GM10248 (cell line): ENCODE measurements at regions not wholly inside any gene's neighbourhood (a gene's known extent, or its start where the extent isn't known, plus 50 kb on each side); places are given as distances from the start of the nearest gene placed in this dataset.
"Not testable (repeated sequence)": the region's sequence is repeated elsewhere in the genome, so short reads cannot be mapped to it uniquely, and the experiment has no call there.

ENCODE experiments used
- CTCF ChIA-PET: fragments of 300-600 bp; sonication (Branson Sonifier 250); formaldehyde crosslinking; extraction: SDS; loops from one replicate; lab custom pipeline; 2021; ENCODE audit warnings: antibody characterized with exemption; lab: Yijun Ruan, JAX
- POLR2A ChIA-PET: fragments of 350-650 bp; sonication (Branson Sonifier 250); formaldehyde crosslinking; extraction: SDS; loops from one replicate; lab custom pipeline; 2020; ENCODE audit warnings: antibody characterized with exemption; lab: Yijun Ruan, JAX
- DNase-seq: peaks from one replicate; pipeline ENCODE4 v3.0.0; 2012; ENCODE audit errors: extremely low spot score
- CTCF ChIP-seq: IDR thresholded peaks from 2 replicates; pipeline ENCODE4 v1.5.1; 2012; ENCODE audit warnings: mild to moderate bottlenecking, low read depth; ENCODE audit errors: extremely low read depth, missing control alignments, control extremely low read depth

DNA sequence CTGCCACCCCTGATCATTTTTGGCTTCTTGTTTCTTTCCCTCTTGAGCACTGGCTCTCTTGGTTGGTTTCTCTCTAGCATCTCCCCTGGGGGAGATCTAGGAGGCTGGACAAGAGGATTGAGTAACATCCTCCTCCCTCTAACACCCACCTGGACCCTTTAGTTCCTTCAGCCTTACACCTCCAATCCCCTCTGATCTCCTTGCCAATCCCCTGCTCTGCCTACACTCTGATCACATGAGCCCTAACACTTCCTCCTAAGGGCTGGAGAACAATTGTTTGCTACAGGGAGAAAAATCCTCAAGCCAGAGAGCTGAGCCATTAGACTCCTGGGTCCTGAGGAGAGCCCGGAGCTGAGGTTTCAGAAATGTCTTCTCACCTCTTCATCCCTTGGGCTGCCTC lies 65.9 kb upstream of the ADGRL1 start:
- no peak for TF ChIP-seq CTCF
- peak; percentile 10 for DNase-seq
- ChIA-PET POLR2A (no interaction called here), CTCF (interaction anchor here (0.9 to 1.4 kb wide), 2 partner anchors 47 to 135 kb away, joined by 3 read pairs; partner anchors contain the start of gene ASF1B)

GRCh38 chr19:14270557-14270956 lies 64.6 kb upstream of the ADGRL1 start:
- POLR2A ChIA-PET, CTCF ChIA-PET, DNase-seq: not testable (repeated sequence)

DNA sequence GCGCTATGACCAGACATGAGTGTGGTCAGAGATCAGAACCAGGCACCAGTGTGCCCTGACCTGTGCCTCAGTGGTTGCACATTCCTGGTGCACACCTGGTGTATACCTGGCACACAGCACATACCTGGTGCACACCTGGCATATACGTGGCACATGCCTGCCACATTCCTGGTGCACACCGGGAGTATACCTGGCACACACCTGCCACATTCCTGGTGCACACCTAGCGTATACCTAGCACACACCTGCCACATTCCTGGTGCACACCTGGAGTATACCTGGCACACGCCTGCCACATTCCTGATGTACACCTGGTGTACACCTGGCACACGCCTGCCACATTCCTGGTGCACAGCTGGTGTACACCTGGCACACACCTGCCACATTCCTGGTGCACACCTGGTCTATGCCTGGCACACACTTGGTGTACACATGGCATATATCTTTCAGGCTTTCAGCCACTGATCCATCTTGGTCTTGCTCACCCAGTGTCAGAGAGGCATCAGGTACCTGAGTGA lies 61.3 kb upstream of the ADGRL1 start:
- no peak for TF ChIP-seq CTCF
- no peak for DNase-seq
- ChIA-PET CTCF (interaction anchor here (1.6 kb wide), 1 partner anchor 11 kb away, joined by 5 read pairs; no protein-coding TSS in a partner anchor), POLR2A (no interaction called here)

DNA sequence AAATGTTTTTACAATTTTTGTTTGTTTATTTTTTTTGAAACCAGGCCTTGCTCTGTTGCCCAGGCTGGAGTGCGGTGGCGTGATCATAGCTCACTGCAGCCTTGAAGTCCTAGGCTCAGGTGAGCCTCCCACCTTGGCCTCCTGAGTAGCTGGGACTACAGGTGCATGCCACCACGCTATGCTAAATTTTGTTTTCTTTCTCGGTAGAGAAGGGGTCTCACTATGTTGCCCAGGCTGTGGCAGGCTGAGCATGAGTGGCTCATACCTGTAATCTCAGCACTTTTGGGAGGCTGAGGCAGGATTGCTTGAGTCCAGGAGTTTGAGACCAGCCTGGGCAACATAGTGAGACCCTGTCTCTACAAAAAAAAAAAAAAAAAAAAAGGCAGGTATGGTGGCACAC lies 60.2 kb upstream of the ADGRL1 start:
- CTCF ChIA-PET, result interaction anchor here (1.6 to 2.0 kb wide), 3 partner anchors 12 to 82 kb away, joined by 4 to 6 read pairs (median 5); no protein-coding TSS in a partner anchor
- DNase-seq, POLR2A ChIA-PET: not testable (repeated sequence)

DNA sequence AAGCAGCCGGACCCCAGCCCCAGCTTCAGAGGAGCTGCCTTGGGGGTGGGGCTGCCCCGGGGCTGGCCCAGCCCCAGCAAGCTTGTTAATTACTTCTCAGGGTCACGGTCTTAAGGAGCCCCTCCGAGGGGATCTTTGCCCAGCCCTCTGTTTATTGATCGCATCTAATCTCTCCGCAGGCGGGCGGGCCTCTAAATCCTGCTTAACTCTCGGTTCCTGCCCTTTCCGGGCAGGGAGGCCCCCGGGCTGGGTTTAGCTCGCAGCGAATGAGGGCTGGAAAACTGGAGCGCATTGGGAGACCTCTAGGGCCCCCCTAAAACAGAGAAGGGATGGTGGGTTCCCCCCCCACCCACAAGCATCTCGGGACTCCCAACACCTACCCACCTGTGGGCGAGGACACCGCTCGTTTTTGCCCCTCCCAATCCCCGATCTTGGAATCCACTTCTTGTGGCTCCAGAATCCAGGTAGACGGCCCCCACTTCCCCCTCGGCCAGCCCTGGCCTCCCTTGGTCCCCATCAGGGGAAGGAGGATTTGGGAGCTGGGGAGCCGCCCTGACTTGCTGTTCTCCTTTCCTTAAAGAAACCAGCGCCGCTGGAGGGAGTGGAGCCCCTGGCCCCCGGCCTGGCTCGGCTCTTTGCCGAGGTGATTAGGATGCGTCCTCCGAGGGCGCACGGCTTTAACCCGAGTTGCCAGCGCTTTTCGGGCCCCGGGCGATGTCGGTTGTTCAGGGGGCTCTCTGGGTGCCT lies 59.5 kb upstream of the ADGRL1 start:
- CTCF ChIA-PET, result interaction anchor here (1.2 to 2.0 kb wide), 4 partner anchors 12 to 82 kb away, joined by 3 to 6 read pairs (median 4); no protein-coding TSS in a partner anchor

DNA sequence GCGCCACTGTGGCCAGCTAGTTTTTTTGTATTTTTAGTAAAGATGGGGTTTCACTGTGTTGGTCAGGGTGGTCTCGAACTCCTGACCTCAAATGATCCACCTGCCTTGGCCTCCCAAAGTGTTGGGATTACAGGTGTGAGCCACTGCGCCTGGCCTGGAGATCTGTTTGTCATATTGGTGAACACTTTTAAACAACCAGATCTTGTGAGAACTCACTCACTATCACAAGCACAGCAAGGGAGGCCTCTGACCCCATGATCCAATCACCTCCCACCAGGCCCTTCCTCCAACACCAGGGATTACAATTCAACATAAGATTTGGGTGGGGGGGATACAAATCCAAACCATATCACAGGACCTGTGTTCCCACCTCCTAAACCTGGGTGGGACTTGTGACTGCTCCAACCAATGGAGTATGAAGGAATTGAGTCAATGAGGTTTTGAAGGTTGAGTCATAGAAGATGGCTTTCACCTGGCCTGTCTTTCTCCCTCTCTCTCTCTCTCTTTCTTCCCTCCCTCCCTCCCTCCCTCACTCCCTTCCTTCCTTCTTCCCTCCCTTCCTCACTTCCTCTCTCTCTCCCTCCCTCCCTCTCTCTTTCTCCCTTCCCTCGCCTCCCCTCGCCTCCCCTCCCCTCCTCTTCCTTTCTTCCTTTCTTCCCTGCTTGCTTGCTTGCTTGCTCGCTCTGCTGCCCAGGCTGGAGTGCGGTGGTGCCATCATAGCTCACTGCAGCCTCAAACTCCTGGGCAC lies 50.1 kb upstream of the ADGRL1 start:
- CTCF ChIA-PET, DNase-seq, POLR2A ChIA-PET: not testable (repeated sequence)

More for the DNA sequence above, 59.5 kb upstream of the ADGRL1 start:
- no peak for DNase-seq
- TF ChIP-seq CTCF, result no peak
- POLR2A ChIA-PET, result no interaction called here
